ENCODE measurements at regions not wholly inside any gene's neighbourhood (a gene's known extent, or its start where the extent isn't known, plus 50 kb on each side); places are given as distances from the start of the nearest gene placed in this dataset.
A peak's percentile ranks its signal among the peaks of the same experiment; 100 is the strongest.
"Not testable (repeated sequence)": the region's sequence is repeated elsewhere in the genome, so short reads cannot be mapped to it uniquely, and the experiment has no call there.

DNA sequence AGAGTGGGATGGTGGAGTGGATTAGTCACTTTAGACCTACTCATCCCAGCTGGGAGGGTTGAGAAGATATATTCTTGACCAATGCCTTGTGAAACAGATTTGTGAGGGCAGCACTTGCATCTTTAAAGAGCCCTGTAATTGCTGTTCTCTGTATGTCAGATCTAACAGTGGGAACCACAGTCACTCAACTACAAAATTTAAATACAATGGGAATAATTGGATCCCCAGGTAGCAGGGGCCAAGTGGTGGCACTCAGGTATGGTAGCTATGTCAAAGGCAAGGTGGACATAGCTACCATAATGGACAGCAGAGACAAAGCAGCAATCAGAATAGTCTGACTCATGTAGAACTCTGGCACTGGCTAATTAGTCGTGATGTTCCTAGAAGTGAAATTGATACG lies 559.6 kb downstream of the PTPRU start:
- not testable (repeated sequence) for H3K4me3 Mint-ChIP-seq; H3K27me3 Mint-ChIP-seq (ENCODE audit: low read depth); ATAC-seq; DNase-seq; H3K9me3 Mint-ChIP-seq; H3K4me1 Mint-ChIP-seq (ENCODE audit: low read depth); H3K36me3 Mint-ChIP-seq (ENCODE audit: insufficient read depth)

DNA sequence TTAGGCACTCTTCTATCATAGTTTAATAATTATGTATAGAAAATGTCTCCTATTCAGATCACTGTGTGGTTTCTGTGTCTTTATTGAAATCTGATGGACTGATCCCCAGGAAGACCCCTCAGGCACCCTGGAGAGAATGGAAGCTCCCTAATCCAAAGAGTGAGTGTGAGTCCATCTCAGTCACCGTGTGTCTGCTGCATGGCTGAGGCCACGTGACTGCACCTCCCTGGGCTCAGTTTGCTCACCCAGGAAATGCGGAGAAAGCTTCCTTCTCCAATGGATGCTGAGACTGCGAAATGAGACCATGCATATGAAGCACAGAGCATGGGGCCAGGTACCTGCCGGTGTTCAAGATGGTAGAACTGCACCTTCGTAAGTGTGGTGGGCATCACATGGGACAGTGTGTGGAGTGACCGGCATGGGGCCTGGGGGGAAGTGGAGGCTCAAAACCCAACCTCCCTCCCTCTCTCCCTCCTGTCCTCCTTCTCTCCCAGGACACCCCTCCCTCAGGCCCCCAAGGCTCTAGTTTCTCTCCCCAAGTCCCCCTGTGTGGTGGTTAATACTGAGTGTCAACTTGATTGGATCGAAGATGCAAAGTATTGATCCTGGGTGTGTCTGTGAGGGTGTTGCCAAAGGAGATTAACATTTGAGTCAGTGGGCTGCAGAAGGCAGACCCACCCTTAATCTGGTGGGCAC lies 557.5 kb downstream of the PTPRU start:
- Mint-ChIP-seq H3K4me3 (no peak overlapping the region), H3K4me1 (ENCODE audit: low read depth) (no peaks in the 10 kb centered on the region), H3K9me3 (peaks cover 3% of the 10 kb centered on the region), H3K27me3 (ENCODE audit: low read depth) (peaks cover 7% of the 10 kb centered on the region), H3K36me3 (ENCODE audit: insufficient read depth) (no peaks in the 10 kb centered on the region)
- DNase-seq (no peak), ATAC-seq (no peak)

DNA sequence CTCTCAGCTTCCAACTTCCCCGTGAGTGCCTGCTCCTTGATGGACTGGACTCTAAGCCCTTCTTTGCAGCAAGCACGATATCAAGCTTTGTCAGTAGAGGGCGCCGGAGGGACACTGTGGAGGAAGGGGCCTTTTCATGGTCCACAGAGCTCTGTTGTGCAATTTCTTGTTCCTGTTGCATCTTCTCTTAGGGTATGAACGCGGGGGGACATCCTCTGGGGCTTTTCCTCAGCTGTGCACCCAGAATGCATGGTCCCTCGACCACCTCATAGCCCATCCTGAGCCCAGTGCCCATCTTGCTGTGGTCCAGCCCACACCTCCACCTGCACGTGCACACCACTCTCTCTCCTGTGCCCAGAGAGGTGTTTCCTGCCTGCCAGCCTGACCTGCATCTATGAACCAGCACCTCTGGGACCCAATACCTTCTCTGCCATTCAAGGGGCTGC lies 556.8 kb downstream of the PTPRU start:
- Mint-ChIP-seq H3K36me3 (ENCODE audit: insufficient read depth) (no peaks in the 10 kb centered on the region), H3K9me3 (peaks cover 3% of the 10 kb centered on the region), H3K4me1 (ENCODE audit: low read depth) (no peaks in the 10 kb centered on the region), H3K4me3 (no peak overlapping the region), H3K27me3 (ENCODE audit: low read depth) (peaks cover 3% of the 10 kb centered on the region)
- ATAC-seq (peak in 1 of 2 donors; percentile 38), DNase-seq (peak; percentile 17)

DNA sequence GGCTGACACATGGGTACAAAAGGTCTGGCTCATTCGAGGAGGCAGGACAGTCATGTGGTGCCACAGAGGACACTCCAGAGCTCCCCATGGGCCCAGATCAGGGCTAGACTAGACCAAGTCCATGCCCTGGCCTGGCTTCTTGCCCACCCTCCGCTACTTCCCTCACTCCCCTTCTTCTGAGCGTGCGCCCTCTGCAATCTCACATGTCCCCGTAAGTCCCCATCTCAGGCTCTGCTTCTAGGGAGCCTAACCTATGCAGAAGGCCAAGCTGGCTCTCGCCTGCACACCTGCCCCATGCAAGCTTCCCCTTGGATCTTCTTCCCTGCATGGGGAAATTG lies 553.6 kb downstream of the PTPRU start:
- no peaks in the 10 kb centered on the region for H3K4me1 Mint-ChIP-seq (ENCODE audit: low read depth)
- no peaks in the 10 kb centered on the region for H3K9me3 Mint-ChIP-seq
- DNase-seq (no peak), ATAC-seq (no peak)
- H3K4me3 Mint-ChIP-seq: no peak overlapping the region
- H3K27me3 Mint-ChIP-seq (ENCODE audit: low read depth): peaks cover 8% of the 10 kb centered on the region
- H3K36me3 Mint-ChIP-seq (ENCODE audit: insufficient read depth): no peaks in the 10 kb centered on the region

DNA sequence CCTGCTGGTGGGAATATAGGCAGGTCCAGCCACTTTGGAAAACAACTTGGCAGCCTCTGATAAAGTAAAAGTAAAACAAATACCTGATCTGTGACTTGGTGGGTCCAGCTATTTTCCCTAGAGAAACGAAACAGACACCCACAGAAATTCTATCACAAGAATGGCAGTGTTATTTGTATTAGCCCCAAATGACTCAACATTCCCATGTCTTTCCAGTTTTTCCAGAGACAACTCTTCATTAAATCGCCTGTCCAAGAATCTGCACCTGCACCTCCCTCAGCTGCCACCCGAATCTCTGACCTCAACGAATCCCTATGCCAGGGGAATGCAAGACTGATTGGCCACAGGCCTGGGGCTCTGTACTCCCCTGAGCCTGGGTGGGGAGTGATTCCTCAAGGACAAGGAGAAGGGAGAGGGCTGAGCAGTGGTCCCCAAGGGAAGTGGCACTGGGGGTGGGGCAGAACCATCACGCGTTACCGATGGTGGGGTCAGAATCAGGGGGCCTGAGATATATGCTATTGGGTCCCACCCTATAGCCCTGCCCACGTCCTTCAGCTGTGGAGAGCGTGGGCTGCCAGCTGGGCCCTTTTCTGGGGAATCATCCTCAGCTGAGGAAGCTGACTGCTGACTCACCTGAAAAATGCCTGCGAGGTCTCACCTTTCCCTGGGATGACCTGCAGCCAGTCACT lies 553.0 kb downstream of the PTPRU start:
- H3K36me3 Mint-ChIP-seq (ENCODE audit: insufficient read depth): no peaks in the 10 kb centered on the region
- no peaks in the 10 kb centered on the region for H3K4me1 Mint-ChIP-seq (ENCODE audit: low read depth)
- ATAC-seq (no peak), DNase-seq (no peak)
- H3K9me3 Mint-ChIP-seq: no peaks in the 10 kb centered on the region
- H3K4me3 Mint-ChIP-seq: no peak overlapping the region
- peaks cover 8% of the 10 kb centered on the region for H3K27me3 Mint-ChIP-seq (ENCODE audit: low read depth)

DNA sequence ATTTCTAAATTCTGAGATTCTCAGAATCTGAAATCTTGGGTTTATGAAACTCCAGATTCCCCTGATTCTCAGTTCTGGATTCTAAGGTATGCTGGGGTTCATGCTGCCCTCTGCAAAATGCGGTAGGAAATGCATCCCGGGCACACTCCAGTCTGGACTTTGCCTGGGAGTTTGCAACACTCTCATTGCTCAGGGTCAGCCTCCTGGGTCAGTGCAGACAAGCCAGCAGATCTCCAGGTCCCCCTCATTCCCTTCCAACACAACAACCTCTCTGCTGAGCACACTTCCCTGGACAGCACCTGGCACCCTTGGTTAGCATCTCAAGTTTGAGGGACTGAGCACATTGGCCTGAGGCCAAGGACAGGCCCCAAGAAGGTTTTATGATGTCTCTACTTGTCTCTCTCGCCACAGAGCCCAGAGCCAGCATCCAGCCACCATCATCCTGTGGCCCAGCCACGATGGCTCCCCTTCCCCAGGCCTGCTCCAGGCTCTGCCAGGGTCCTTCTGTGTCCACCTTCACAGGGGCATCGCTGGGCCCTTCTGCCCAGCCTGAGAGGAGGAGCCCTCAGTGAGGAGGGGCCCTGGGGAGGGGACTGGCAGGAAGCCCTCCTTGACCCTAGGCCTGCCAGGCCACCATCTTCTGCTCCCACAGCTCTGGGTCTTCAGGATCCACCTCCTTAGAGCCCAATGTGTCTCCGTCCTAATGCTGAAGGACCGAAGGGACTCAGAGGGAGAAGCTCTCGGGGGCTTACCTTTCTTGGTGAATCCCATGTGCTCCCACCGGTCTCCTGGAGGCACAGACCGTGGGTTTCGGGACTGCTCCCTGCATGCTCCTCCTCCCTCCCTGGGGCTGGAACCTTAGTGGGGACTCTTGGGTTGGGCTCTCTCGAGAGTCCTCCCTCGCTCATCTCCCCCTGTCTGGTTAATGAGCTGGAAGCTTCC lies 550.7 kb downstream of the PTPRU start:
- ATAC-seq: no peak
- no peak for DNase-seq
- Mint-ChIP-seq H3K9me3 (no peaks in the 10 kb centered on the region), H3K27me3 (ENCODE audit: low read depth) (peaks cover 4% of the 10 kb centered on the region), H3K36me3 (ENCODE audit: insufficient read depth) (no peaks in the 10 kb centered on the region), H3K4me1 (ENCODE audit: low read depth) (no peaks in the 10 kb centered on the region), H3K4me3 (no peak overlapping the region)

DNA sequence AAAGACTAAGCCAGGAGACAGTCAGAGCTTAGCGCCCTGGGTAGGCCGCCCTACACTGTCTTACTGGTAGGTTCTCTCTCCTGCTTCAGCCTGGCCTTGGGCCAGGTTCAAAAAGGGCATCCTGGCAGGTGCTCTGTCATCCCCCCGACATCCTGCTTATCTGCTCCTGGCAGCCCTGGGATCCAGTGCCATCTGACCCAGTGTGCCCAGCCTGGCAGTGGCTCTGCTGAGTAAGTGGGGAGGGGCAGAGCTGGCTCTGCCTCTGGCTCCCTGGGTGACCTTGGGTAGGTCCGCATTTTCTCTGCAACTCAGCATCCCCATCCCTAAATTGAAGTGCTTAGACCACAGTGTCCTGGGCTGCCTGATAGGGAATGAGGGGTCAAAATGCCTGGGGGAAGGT lies 549.9 kb downstream of the PTPRU start:
- H3K4me1 Mint-ChIP-seq (ENCODE audit: low read depth): no peaks in the 10 kb centered on the region
- no peaks in the 10 kb centered on the region for H3K36me3 Mint-ChIP-seq (ENCODE audit: insufficient read depth)
- H3K9me3 Mint-ChIP-seq: no peaks in the 10 kb centered on the region
- no peak for DNase-seq
- peaks cover 6% of the 10 kb centered on the region for H3K27me3 Mint-ChIP-seq (ENCODE audit: low read depth)
- no peak for ATAC-seq
- no peak overlapping the region for H3K4me3 Mint-ChIP-seq

DNA sequence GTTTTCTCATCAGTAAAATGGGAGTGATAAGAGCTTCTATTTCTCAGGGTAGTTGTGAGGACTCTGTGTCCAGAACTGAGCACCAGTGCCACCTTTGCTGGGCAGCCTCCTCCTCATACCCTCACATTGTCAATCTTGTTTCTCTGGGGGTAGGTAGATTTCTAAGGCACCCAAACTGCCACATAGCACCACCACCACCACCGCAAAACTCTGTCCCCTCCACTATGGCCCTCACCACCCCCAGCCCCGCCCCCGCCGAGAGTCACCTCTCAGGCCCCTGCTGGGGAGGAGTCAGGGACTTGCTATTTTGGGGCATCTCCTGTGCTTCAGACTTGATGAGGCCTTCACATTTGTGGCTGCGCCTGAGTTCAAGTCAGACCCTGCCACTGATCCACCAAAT lies 549.2 kb downstream of the PTPRU start:
- H3K4me3 Mint-ChIP-seq: no peak overlapping the region
- no peaks in the 10 kb centered on the region for H3K9me3 Mint-ChIP-seq
- peaks cover 11% of the 10 kb centered on the region for H3K27me3 Mint-ChIP-seq (ENCODE audit: low read depth)
- ATAC-seq (no peak), DNase-seq (no peak)
- no peaks in the 10 kb centered on the region for H3K36me3 Mint-ChIP-seq (ENCODE audit: insufficient read depth)
- no peaks in the 10 kb centered on the region for H3K4me1 Mint-ChIP-seq (ENCODE audit: low read depth)

DNA sequence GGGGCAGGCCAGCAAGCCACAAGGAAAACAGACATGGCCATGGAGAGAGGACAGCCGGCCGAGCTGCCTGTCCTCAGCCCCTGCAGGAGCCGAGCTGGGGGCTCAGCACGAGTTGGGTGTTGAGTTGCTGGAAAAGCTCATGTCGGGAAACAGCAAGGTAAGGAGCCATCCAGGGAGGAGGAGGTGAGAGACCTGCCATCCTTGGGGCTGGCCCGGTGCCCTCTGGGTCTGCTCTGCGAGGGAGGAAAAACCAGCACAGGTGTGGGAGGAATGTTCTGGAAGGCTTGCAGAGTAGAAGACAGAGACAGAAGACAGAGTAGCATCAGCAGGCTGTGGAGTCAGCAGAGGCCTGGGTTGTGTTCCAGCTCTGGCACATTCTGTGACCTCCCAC lies 548.8 kb downstream of the PTPRU start:
- Mint-ChIP-seq H3K36me3 (ENCODE audit: insufficient read depth) (no peaks in the 10 kb centered on the region), H3K27me3 (ENCODE audit: low read depth) (peaks cover 11% of the 10 kb centered on the region), H3K4me3 (no peak overlapping the region), H3K9me3 (no peaks in the 10 kb centered on the region), H3K4me1 (ENCODE audit: low read depth) (no peaks in the 10 kb centered on the region)
- ATAC-seq: no peak
- no peak for DNase-seq

DNA sequence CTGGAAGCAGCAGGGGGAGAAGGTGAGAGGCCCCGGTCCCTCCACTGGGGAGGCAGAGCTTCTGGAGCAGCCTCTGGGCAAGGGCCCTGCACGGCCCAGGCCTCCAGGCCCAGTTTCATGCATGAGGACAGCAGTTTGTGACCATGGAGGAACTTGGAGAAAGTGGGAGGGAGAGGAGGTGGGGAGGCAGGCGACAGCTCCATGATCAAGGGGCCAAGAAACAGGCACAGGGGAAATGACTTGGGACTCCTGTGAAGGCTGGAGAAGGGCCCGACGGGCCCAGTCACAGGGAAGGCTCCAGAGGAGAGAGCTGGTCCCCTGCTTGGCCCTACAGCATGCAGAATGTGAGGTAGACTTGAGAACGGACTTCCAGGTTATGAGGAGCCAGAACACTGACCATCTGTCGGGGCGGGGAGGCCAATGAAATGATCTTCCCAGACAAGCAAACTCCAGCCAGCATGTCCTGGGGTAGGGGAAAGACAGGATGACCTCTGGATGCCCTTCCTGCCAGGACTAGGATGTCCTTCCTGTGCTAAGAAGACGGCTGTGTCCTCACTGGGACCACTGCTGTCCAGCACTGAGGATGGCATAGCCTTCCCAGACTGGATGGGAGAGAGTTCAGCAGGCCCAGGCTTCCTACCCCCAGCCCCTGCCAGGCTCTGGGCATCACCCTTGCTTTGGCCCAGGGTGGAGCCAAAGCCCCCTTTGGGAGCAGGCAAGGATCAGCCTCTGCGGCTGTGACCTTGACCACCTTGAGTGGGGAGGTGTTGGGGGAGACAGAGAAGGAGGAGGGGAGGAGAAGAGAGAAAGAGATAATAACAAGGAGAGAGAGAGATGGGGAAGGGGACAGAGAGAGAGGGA lies 548.2 kb downstream of the PTPRU start:
- H3K27me3 Mint-ChIP-seq (ENCODE audit: low read depth): peaks cover 12% of the 10 kb centered on the region
- H3K4me1 Mint-ChIP-seq (ENCODE audit: low read depth): no peaks in the 10 kb centered on the region
- DNase-seq: no peak
- no peaks in the 10 kb centered on the region for H3K36me3 Mint-ChIP-seq (ENCODE audit: insufficient read depth)
- H3K9me3 Mint-ChIP-seq: no peaks in the 10 kb centered on the region
- no peak overlapping the region for H3K4me3 Mint-ChIP-seq
- no peak for ATAC-seq

DNA sequence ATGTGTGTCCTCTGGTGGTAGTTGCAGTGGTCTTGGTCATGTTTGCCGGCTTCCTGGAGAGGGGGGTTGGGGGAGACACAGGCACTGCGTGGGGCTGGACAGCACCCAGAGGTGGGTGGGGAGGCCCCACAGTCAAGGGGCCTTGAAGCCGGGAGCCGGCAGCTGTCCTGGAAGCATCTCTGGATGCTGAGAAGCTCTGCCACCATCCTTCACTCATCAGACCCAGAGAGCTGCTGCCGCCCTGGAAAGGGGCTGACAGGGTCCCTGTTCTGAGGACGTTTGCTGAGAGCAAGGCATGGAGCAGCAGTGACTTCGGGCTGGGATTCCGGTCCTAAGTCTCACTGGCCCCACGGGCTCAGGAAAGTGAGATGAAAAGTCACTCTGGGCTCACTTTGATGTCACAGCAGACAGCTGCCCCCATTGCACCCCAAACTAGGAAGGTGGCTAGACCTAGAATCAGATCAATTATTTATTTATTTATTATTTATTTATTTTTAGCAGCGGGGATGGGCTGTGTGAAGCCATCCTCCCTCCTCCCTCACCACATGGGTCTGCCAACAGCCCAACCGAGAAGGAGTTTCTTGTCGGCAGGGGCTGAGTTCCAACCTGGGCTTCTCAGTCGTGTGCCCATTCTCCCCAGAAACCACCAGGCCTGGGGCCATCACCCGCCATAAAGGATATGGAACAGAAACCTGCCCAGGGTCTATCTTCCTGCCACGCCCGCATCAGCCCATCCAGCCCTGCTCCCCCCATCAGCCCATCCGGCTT lies 547.4 kb downstream of the PTPRU start:
- Mint-ChIP-seq H3K4me3 (no peak overlapping the region), H3K27me3 (ENCODE audit: low read depth) (peaks cover 19% of the 10 kb centered on the region), H3K4me1 (ENCODE audit: low read depth) (no peaks in the 10 kb centered on the region), H3K9me3 (no peaks in the 10 kb centered on the region), H3K36me3 (ENCODE audit: insufficient read depth) (no peaks in the 10 kb centered on the region)
- DNase-seq (no peak), ATAC-seq (no peak)

DNA sequence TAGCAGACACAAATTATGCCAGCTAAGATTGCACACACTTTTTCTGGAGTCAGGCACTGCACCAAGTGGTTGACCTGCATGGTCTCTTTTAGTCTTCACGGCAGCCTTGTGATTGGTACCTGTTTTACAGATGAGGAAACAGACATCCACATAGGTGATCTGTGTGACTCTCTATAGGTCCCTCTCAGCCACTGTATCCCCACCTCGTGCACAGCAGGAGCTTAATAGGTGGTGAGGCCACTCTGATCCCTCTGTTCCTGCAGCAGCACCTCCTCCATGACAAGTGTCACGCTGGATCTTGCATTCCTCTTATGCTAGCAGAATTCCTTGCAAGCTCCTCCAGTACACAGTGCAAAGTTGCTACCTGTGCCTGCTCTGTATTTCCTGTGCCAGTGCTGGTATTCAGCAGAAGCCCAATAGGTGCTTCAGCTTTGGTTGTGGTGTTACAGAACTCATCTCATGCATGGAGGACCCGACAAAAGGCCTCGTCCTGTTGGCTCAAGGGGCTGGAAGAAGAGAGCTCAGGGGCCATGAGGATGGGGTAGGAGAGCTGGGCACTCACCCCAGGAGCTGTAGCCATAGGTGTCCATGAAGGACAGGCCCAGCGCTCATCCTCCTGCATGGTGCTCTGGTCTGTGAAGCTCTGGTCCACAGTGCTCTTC lies 546.7 kb downstream of the PTPRU start:
- H3K27me3 Mint-ChIP-seq (ENCODE audit: low read depth): peaks cover 25% of the 10 kb centered on the region
- no peaks in the 10 kb centered on the region for H3K4me1 Mint-ChIP-seq (ENCODE audit: low read depth)
- no peaks in the 10 kb centered on the region for H3K36me3 Mint-ChIP-seq (ENCODE audit: insufficient read depth)
- no peak for ATAC-seq
- no peak for DNase-seq
- H3K9me3 Mint-ChIP-seq: no peaks in the 10 kb centered on the region
- H3K4me3 Mint-ChIP-seq: no peak overlapping the region

DNA sequence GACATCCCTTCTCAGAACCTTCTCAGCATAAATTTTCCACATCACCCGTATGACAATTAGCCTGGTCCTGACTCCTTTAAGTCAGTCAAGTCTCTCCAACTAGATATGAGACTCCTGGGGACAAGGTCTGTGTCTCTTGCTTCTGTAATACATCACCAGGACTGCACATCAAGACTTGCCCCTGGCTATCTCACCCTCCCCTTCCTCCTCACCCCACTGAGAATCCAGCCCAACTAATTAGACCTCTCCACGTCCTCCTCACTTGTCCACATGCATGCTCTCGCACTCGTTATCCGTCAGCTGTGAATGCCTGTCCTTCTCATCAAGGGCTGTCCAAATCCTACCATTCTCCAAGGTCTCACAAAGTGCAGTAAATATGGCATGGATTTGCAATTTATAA lies 542.8 kb downstream of the PTPRU start:
- peaks cover 28% of the 10 kb centered on the region for H3K27me3 Mint-ChIP-seq (ENCODE audit: low read depth)
- ATAC-seq: no peak
- H3K36me3 Mint-ChIP-seq (ENCODE audit: insufficient read depth): no peaks in the 10 kb centered on the region
- DNase-seq: no peak
- H3K4me3 Mint-ChIP-seq: no peak overlapping the region
- H3K9me3 Mint-ChIP-seq: peaks cover 10% of the 10 kb centered on the region
- H3K4me1 Mint-ChIP-seq (ENCODE audit: low read depth): no peaks in the 10 kb centered on the region

All from activated T-cell treated with anti-CD3 and anti-CD28 coated beads, Interleukin-2, amount 50 U/mL, for 4 hours (primary cell).